SHP77 treated with DMSO at 0.1 percent for 48 hours (cell line): ENCODE measurements at regions not wholly inside any gene's neighbourhood (a gene's known extent, or its start where the extent isn't known, plus 50 kb on each side); places are given as distances from the start of the nearest gene placed in this dataset.
"Not testable (repeated sequence)": the region's sequence is repeated elsewhere in the genome, so short reads cannot be mapped to it uniquely, and the experiment has no call there.

Source experiments
- DNase-seq: peaks from one replicate; lab custom pipeline; 2025; lab: John Stamatoyannopoulos, UW

DNA sequence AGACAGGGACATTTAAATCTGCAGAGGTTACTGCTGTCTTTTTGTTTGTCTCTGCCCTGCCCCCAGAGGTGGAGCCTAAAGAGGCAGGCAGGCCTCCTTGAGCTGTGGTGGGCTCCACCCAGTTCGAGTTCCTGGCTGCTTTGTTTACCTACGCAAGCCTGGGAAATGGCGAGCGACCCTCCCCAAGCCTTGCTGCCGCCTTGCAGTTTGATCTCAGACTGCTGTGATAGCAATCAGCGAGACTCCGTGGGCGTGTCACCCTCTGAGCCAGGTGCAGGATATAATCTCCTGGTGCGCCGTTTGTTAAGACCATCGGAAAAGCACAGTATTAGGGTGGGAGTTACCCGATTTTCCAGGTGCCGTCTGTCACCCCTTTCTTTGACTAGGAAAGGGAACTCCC, 93.3 kb downstream of the ANKRD30BL start:
- DNase-seq: not testable (repeated sequence)

DNA sequence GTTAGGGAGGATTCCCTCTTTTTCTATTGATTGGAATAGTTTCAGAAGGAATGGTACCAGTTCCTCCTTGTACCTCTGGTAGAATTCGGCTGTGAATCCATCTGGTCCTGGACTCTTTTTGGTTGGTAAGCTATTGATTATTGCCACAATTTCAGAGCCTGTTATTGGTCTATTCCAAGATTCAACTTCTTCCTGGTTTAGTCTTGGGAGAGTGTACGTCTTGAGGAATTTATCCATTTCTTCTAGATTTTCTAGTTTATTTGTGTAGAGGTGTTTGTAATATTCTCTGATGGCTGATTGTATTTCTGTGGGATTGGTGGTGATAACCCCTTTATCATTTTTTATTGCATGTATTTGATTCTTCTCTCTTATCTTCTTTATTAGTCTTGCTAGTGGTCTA, 96.4 kb downstream of the ANKRD30BL start:
- not testable (repeated sequence) for DNase-seq

DNA sequence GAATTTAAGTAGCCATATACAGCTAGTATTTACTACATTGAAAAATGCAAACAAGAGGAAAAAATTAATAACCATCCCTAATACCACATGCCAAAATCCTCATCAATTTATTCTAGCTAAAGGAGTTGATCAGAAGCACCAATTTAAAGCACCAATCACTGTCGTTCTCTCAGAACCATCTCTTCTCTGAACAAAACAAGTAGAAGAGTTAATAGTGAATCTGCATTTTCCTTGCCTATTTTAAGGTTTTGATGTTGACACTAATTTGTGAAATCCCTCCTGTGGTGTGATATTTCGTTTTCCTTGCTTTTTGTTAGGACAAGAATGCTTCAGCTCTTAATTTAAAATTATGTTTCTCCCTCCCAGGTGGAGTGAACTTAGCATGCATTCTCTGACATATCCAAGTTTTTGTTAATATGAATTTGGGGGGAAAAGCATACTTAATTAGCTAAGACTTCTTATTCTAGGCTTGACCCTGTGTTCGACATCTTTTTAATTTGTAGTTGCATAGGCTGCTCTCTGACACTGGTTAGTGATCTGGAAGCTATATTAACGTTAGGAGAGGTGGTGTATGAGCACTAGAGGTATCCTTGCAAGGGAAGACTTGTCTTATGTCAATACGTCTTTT, 122.0 kb downstream of the ANKRD30BL start:
- DNase-seq: not testable (repeated sequence)

DNA sequence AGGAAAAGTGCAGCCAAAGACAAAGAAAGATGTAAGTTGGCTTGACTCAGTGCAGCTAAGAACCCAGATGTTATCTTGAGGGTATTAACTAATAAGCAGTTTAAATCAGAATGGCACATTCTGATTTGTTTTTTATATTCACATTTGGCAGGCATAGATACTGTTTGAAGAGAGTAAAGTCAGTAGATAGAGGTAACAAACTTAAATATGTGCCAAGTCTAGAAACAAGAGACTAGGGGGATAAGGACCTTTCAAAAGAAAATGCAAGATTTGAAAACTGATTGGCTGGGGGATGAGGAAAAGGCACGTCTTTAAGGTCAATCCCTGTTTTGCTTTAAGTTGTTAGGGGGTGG, 122.9 kb downstream of the ANKRD30BL start:
- not testable (repeated sequence) for DNase-seq

DNA sequence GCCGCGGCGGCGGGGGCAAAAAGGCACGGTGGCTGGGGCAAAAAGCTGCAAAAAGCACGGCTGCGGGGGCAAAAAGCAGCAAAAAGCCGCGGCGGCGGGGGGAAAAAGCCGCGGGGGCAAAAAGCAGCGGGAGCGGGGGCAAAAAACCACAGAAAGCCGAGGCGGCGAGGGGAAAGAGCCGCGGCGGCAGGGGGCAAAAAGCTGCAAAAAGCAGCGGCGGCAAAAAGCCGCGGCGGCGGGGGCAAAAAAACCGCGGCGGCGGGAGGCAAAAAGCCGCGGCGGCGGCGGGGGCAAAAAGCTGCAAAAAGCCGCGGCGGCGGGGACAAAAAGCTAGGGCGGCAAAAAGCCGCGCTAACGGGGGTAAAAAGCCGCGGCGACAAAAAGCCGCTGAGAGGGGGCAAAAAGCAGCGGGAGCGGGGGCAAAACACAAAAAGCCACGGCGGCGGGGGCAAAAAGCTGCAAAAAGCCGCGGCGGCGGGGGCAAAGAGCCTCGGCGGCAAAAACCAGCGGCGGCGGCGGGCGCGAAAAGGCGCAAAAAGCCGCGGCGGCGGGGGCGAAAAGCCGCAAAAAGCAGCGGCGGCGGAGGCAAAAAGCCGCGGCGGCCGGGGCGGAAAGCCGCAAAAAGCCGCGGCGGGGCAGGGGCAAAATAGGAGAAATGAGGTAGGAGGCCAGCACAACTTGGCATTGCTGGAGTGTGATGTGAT, 123.4 kb downstream of the ANKRD30BL start:
- DNase-seq: no peak

DNA sequence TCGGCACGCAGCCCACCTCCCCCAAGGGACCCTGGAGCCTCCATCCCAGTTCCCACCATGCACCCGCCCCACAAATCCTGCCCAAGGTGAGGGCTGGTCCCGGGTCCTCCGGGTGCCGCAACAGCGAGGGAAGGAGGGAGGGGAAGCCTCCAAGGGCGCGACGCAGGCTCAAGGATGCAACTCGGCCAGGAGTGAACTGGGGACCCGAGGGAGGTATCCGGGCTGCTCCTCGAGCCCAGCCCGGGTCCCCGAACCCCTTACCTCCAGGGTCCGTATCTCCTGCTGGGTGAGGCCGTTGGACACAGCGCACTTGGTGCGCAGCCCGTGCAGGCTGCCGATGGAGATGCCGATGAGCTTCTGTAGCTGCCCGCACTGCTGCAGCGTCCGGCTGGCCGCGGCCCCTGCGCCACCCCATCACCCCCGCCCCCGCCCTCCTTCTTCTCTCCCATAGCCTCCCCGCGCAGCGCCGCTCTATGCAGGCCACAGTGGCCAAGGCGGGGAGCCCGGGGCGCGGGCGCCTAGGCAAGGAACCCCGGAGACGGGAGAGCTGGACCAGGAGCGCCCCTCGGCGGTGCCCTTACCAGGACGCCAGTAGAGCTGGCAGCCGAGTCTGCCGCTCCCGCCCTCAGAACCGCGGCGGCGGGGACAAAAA, 124.1 kb downstream of the ANKRD30BL start:
- no peak for DNase-seq

DNA sequence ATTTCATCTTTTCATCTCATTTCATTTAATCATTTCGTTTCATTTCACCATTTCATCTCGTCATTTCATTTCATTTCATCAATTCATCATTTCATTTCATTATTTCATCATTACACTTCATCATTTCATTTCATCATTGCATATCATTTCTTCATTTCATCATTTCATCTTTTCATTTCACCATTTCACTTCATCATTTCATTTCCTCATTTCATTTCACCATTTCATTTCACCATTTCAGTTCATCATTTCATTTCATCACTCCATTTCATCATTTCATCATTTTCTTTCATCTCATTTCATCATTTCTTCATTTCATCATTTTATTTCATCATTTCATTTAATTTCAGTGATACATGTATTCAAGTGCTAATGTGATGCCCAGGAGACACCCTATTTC, 127.1 kb downstream of the ANKRD30BL start:
- no peak for DNase-seq

DNA sequence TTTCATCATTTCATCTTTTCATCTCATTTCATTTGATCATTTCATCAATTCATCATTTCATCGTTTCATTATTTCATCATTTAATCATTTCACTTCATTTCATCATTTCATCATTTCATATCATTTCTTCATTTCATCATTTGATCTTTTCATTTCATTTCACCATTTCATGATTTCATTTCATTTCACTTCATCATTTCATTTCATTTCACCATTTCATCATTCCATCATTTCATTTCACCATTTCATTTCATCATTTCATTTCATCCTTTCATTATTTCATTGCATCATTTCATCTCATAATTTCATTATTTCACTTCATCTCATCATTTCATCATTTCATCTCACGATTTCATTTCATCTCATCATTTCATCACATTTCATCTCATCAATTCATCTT, 127.8 kb downstream of the ANKRD30BL start:
- no peak for DNase-seq

DNA sequence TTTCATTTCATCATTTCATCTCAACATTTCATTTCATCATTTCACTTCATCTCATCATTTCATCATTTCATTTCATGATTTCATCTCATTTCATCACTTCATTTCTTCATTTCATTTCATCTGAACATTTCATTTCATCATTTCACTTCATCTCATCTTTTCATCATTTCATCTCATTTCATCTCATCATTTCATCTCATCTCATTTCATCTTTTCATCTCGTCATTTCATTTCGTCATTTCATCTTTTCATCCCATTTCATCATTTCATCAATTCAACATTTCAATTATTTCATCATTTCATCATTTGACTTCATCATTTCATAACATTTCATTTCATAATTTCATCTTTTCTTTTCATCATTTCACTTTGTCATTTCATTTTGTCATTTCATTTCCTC, 128.4 kb downstream of the ANKRD30BL start:
- no peak for DNase-seq

DNA sequence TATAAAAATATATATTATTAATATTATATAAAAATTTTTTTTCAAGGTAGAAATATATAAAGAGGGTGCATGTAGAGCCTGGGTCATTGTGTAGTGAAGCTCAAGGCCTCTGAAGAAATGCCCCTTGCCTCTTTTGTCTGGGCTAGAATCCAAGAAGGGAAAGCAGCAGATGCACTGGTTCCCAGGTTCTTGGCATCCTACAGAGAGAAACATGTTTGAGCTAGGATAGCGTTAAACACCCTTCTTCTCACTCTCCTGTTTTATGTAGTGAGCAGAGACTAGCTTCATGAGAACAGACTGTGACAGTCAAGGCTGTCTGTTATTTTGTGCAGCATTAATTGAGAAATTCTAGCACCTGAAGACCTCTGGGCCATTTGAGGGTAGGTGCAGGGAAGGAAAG, 149.7 kb downstream of the ANKRD30BL start:
- not testable (repeated sequence) for DNase-seq

DNA sequence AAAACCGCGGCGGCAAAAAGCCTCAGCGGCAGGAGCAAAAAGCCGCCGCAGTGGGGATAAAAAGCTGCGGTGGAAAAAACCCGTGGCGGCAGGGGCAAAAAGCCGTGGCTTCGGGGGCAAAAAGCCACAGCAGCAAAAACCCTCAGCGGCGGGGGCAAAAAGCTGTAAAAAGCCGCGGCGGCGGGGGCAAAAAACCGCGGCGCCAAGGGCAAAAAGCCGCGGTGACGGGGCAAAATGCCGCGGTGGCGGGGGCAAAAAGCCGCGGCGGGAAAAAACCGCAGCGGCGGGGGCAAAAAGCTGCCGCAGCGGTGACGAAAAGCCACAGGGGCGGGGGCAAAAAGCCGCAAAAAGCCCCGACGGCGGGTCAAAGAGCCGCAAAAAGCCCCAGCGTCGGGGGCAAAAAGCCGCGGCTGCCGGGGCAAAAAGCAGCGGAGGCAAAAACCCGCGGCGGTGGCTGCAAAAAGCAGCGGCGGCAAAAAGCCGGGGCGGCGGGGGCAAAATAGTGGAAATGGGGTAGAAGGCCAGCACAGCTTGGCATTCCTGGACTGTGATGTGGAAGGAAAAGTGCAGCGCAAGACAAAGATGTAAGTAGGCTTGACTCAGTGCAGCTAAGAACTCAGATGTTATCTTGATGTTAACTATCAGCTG, 151.8 kb downstream of the ANKRD30BL start:
- DNase-seq: no peak

DNA sequence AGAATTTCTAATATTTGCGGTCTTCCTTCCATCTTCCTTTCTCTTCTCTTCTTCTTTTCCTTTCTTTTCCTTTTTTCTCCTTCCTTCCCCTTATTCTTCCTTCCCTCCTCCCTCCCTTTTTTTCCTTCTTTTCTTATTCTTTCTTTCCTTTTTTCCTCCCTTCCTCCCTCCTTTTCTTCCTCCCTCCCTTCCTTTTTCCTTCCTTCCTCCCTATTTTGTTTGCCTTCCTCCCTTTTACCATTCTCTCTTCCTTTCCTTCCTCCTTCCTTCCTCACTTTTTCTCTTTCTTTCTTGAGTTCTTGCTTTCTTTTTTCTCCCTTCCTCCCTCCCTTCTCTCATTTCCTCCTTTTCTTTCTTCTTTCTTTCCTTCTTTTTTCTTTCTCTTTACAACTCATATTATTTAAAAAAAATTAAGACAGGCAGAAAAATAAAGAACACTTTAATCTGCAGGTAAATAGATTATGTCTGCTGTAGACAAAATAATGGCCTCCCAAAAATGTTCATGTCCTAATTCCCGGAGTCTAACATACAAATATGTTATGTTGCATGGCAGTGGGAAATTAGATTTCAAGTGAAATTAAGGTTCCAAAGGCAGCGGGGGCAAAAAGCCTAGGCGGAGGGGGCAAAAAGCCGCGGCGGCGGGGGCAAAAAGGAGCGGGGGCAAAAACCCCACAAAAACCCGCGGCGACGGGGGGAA, 152.4 kb downstream of the ANKRD30BL start:
- no peak for DNase-seq

DNA sequence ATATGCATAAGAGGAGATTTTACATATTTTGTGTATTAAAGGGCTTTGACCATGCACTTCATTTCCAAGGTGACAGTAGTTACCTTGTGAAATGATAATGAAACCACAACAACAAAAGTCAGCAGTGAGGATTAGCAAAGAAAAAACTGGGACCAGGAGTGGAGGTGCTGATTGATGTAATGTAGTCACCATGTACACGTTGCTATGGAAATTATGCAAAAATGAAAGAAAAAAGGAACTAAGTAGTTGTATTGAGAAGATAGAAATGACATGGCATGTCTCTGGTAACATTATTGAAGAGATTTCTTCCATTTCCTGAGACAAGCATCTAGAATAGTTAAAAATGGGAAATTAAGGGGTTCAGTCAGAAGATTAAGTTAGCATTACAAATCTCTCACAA, 171.0 kb downstream of the ANKRD30BL start:
- not testable (repeated sequence) for DNase-seq

DNA sequence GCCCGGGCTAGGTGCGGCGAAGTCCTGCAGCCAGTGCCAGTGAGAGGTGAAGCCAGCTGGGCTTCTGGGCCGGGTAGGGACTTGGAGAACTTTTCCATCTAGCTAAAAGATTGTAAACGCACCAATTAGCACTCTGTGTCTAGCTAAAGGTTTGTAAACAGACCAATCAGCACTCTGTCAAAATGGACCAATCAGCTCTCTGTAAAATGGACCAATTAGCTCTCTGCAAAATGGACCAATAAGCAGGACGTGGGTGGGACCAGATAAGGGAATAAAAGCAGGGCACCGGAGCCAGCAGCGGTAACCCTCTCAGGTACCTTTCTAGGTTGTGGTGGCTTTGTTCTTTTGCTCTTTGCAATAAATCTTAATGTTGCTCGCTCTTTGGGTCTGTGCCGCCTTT, 195.1 kb downstream of the ANKRD30BL start:
- DNase-seq: not testable (repeated sequence)

DNA sequence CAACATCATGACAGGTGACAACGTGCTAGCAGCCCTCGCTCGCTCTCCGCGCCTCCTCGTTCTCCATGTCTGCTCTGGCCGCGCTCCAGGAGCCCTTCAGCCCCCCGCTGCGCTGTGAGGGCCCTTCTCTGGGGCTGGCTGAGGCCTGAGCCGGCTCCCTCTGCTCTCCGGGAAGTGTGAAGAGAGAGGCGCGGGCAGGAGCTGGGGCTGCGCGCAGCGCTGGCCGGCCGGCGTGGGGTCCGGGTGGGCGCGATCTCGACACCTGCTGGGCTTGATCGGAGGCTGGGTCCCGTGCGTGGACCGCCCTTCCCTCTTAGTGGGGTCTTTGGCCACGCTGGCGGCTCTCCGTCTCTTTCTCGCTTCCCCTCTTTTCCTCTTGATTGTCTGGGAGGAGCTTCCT, 195.5 kb downstream of the ANKRD30BL start:
- DNase-seq: no peak

DNA sequence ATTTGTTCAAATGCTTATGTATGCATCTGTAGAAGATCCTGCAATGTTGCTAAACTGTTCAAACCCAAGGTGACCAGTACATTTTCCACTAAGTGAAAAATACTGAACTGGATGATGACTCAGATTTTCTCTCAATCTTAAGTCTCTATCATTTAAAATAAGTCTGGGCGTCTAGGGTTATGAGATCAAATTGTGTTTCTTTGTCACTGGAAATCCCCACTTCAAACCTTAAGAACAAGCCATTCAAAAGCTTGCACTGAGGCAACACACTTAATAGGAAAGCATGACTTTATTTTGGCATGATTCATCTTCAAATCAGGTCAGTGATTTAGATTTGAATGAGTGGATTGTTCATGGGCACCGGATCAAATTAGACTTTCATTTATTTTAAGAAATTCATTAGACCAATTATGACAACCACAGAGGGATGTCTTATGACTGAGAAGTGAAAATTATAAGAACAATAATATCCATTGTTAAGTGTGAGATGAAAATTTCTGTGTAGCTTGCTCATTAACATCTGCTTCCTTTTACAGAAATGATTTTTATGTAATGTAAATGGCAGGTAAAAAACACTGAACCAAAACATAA, 203.6 kb downstream of the ANKRD30BL start:
- not testable (repeated sequence) for DNase-seq

DNA sequence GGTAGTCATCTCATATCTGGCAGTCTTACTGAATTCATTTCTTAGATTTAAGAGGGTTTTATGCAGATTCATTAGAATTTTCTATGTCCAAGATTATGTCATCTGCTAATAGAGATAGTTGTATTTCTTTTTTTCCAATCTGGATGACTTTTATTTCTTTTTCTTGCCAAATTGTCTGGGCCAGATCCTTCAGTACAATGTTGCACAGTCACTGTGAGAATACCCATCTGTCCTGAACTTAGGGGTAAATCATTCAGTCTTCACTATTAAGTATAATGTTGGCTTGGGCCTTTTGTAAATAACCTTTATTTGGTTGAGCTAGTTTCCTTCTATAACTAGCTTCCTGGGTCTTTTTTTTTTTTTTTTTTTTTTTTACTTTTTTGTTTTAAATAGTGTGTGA, 213.1 kb downstream of the ANKRD30BL start:
- not testable (repeated sequence) for DNase-seq

DNA sequence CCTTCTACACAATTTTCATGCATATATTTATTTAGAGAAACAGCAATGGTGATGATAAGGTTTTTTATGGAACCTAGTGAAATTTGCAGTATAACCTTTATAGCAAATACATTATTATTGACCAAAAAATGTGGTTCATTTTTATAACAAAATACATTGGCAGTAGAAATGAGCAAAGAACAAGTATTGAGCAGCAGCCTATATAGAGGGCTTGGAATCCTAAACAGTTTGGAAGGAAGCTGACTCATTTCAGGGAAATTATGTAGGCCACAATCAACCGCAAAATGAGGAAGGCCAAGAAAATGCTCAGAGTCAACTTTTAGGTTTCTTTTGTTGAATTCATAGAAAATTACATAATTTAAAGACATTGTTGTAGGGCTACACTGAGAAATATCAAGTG, 238.5 kb downstream of the ANKRD30BL start:
- not testable (repeated sequence) for DNase-seq

DNA sequence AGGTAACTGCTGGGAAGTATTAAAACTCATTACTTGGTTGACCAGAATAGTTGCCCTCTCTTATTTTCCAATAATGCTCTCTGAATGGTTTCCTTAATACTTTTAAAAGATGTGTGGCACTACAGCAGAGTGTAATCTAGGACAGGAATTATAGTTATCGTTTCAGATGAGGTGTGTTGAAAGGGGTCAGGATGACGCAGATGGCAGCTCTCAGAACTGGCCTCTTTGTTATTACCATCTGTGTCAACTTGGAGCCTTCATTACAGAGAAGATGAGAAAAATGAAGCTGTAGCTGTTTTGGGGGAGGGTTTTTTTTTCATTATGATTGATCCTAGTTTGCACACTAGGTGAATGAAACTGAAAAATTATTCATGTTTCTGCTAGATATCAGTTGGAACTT, 238.9 kb downstream of the ANKRD30BL start:
- peak; percentile 12 for DNase-seq
